A549 (cell line): ENCODE measurements at regions not wholly inside any gene's neighbourhood (a gene's known extent, or its start where the extent isn't known, plus 50 kb on each side); places are given as distances from the start of the nearest gene placed in this dataset.

Experiments
- ATAC-seq, 2 experiments: fragments of 200-7000 bp in 1 of 2; fragments of >200 bp in 1 of 2; cut with Nextera tagmentation in 1 of 2; cut with Tn5 transposase in 1 of 2; 3 replicates each; pipeline versions ENCODE4 v1.8.0 to v1.9.1; 2018 to 2020; ENCODE audit warnings: mild to moderate bottlenecking in 1 of 2, moderate library complexity in 1 of 2
- CTCF ChIA-PET: fragments of 300-600 bp; sonication (Branson Sonifier 250); formaldehyde crosslinking; extraction: SDS; loops from one replicate; lab custom pipeline; 2021; ENCODE audit warnings: antibody characterized with exemption, inconsistent platforms; lab: Yijun Ruan, JAX
- POLR2A ChIA-PET: fragments of 350-600 bp; formaldehyde crosslinking; extraction: SDS; loops from one replicate; lab custom pipeline; 2021; ENCODE audit warnings: antibody characterized with exemption, inconsistent platforms; lab: Yijun Ruan, JAX
- DNase-seq, 2 experiments: peaks; one replicate each; pipeline versions ENCODE4 v3.0.0 to v3.0.0-alpha.2; 2011 to 2016; ENCODE audit warnings: low read depth in 1 of 2, low spot score in 1 of 2
- FAIRE-seq: peaks from 2 replicates; lab custom pipeline; 2011; peaks lifted over from hg19 to GRCh38; lab: Jason Lieb, UNC
- H3K27ac ChIP-seq, 2 experiments: fragments of >200 bp; sonication (Bioruptor Twin); formaldehyde crosslinking; 3 replicates each; pipeline ENCODE4 v1.5.1; 2016 to 2017
- H3K4me1 ChIP-seq: fragments of >200 bp; sonication (Bioruptor Twin); formaldehyde crosslinking; 3 replicates; pipeline ENCODE4 v1.6.1; 2016
- H3K4me2 ChIP-seq: fragments of >200 bp; sonication (Bioruptor Twin); formaldehyde crosslinking; 3 replicates; pipeline ENCODE4 v1.6.1; 2016
- H3K4me3 ChIP-seq: fragments of >200 bp; sonication (Bioruptor Twin); formaldehyde crosslinking; 3 replicates; pipeline ENCODE4 v1.5.1; 2016
- H3K9me3 ChIP-seq: fragments of >200 bp; sonication (Bioruptor Twin); formaldehyde crosslinking; 3 replicates; pipeline ENCODE4 v1.6.1; 2016
- CHD2 ChIP-seq: fragments of 150-350 bp; IDR thresholded peaks from 2 replicates; pipeline ENCODE4 v1.6.1; 2014; ENCODE audit warnings: low read length; ENCODE audit not compliant: partially characterized antibody
- ESRRA ChIP-seq: fragments of 150-350 bp; IDR thresholded peaks from 2 replicates; pipeline ENCODE4 v1.6.1; 2014; ENCODE audit warnings: mild to moderate bottlenecking, low read length, borderline replicate concordance
- HOXB5 ChIP-seq: fragments of 250-450 bp; sonication (Bioruptor Pico); IDR thresholded peaks from 2 replicates; pipeline ENCODE4 v1.5.0; 2020; ENCODE audit warnings: mild to moderate bottlenecking, moderate library complexity
- JUN ChIP-seq, 2 experiments: fragments of >200 bp; sonication (Bioruptor Twin); formaldehyde crosslinking; IDR thresholded peaks; 2 replicates in 1 of 2; 3 replicates in 1 of 2; pipeline ENCODE4 v1.6.1; 2016 to 2017
- NFE2L2 ChIP-seq: fragments of 150-350 bp; conservative IDR thresholded peaks from 2 replicates; pipeline ENCODE4 v1.6.1; 2014; ENCODE audit warnings: low read length
- NPAS2 ChIP-seq: fragments of 250-450 bp; sonication (Bioruptor Pico); IDR thresholded peaks from 2 replicates; pipeline ENCODE4 v1.8.0; 2022; ENCODE audit warnings: mild to moderate bottlenecking, moderate library complexity, borderline replicate concordance
- NR3C1 ChIP-seq: fragments of >200 bp; sonication (Bioruptor Twin); formaldehyde crosslinking; IDR thresholded peaks from 3 replicates; pipeline ENCODE4 v1.6.1; 2017
- RARB ChIP-seq: fragments of 250-450 bp; sonication (Bioruptor Pico); IDR thresholded peaks from 2 replicates; pipeline ENCODE4 v1.8.0; 2021; ENCODE audit warnings: mild to moderate bottlenecking, moderate library complexity
- RNF2 ChIP-seq: fragments of 200-600 bp; sonication (generic); IDR thresholded peaks from 2 replicates; pipeline ENCODE4 v1.6.1; 2016; ENCODE audit warnings: low read depth, mild to moderate bottlenecking, antibody characterized with exemption, moderate library complexity, borderline replicate concordance
- SMC3 ChIP-seq: fragments of >200 bp; sonication (Bioruptor Twin); formaldehyde crosslinking; IDR thresholded peaks from 3 replicates; pipeline ENCODE4 v1.6.1; 2018; ENCODE audit warnings: inconsistent platforms
- SREBF2 ChIP-seq: fragments of 450-650 bp; IDR thresholded peaks from 2 replicates; pipeline ENCODE4 v1.6.1; 2014; ENCODE audit warnings: mild to moderate bottlenecking, moderate library complexity
- TFCP2L1 ChIP-seq: fragments of 250-450 bp; sonication (Bioruptor Pico); IDR thresholded peaks from 2 replicates; pipeline ENCODE4 v1.5.0; 2021; ENCODE audit warnings: mild to moderate bottlenecking
- TP53 ChIP-seq: fragments of 250-450 bp; sonication (Bioruptor Pico); IDR thresholded peaks from 2 replicates; pipeline ENCODE4 v1.5.0; 2021; ENCODE audit warnings: mild to moderate bottlenecking, moderate library complexity
- ZC3H11A ChIP-seq: fragments of 450-650 bp; IDR thresholded peaks from 2 replicates; pipeline ENCODE4 v1.6.1; 2014; ENCODE audit warnings: antibody characterized with exemption, mild to moderate bottlenecking
- ZSCAN20 ChIP-seq: fragments of 250-450 bp; sonication (Bioruptor Pico); IDR thresholded peaks from 2 replicates; pipeline ENCODE4 v1.8.0; 2022; ENCODE audit warnings: mild to moderate bottlenecking, moderate library complexity
- WGBS: methylation state at CpG from one replicate; pipeline ENCODE4 v1.1.6; 2017; ENCODE audit errors: missing lambda C conversion rate; 5-methylcytosine and 5-hydroxymethylcytosine counted together
- TF ChIP-seq, protein P1 (sequence below): fragments of 250-450 bp; sonication (Bioruptor Pico); IDR thresholded peaks from 2 replicates; pipeline ENCODE4 v1.5.0; 2020; ENCODE audit warnings: low read depth, mild to moderate bottlenecking, moderate library complexity
- TF ChIP-seq, protein P2 (sequence below): fragments of 150-350 bp; IDR thresholded peaks from 2 replicates; pipeline ENCODE4 v1.6.1; 2014; ENCODE audit warnings: low read depth, mild to moderate bottlenecking, low read length
- TF ChIP-seq, protein P3 (sequence below): fragments of 250-450 bp; sonication (Bioruptor Pico); IDR thresholded peaks from 2 replicates; pipeline ENCODE4 v1.5.0; 2021; ENCODE audit warnings: mild to moderate bottlenecking, moderate library complexity, borderline replicate concordance
- TF ChIP-seq, protein P4 (sequence below): IDR thresholded peaks from 2 replicates; pipeline ENCODE4 v1.6.1; 2012
- TF ChIP-seq, protein P5 (sequence below): fragments of >200 bp; sonication (Bioruptor Twin); formaldehyde crosslinking; IDR thresholded peaks from 3 replicates; pipeline ENCODE4 v1.6.1; 2016
- TF ChIP-seq, protein P6 (sequence below): fragments of >200 bp; sonication (Bioruptor Twin); formaldehyde crosslinking; IDR thresholded peaks from 3 replicates; pipeline ENCODE4 v1.5.1; 2016
- TF ChIP-seq, protein P7 (sequence below): IDR thresholded peaks from 2 replicates; pipeline ENCODE4 v1.6.1; 2012; ENCODE audit warnings: low read depth, borderline replicate concordance

DNA sequence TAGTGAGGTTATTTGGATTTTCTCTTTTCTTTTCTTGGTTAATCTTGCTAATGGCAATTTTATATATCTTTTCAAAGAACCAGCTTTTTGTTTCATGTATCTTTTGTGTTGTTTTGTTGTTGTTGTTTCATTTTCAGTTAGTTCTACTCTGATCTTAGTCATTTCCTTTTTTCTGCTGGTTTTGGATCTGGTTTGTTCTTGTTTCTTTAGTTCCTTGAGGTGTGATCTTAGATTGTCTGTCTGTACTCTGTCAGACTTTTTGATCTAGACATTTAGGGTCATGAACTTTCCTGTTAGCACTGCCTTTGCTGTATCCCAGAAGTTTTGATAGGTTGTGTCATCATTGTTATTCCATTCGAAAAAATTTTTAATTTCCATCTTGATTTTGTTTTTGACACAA, 399.7 kb downstream of the TLE1 start:
- whole genome bisulfite sequencing: 40% methylated on average over 1 of the region's 1 CpG
- CTCF ChIA-PET: no interaction called here
- no peak for ATAC-seq
- Histone ChIP-seq H3K27ac (no peak overlapping the region), H3K4me1 (no peaks in the 10 kb centered on the region), H3K4me2 (no peak overlapping the region)
- TF ChIP-seq NPAS2 (CRISPR knock-in tag): no peak
- TF ChIP-seq ZC3H11A: no peak
- TF ChIP-seq SREBF2: no peak
- TF ChIP-seq NR3C1: no peak
- TF ChIP-seq, protein P1, sequence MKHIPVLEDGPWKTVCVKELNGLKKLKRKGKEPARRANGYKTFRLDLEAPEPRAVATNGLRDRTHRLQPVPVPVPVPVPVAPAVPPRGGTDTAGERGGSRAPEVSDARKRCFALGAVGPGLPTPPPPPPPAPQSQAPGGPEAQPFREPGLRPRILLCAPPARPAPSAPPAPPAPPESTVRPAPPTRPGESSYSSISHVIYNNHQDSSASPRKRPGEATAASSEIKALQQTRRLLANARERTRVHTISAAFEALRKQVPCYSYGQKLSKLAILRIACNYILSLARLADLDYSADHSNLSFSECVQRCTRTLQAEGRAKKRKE: no peak
- no peak for TF ChIP-seq TFCP2L1 (CRISPR knock-in tag)
- TF ChIP-seq RNF2: no peak
- TF ChIP-seq CHD2: no peak
- TF ChIP-seq, protein P2, sequence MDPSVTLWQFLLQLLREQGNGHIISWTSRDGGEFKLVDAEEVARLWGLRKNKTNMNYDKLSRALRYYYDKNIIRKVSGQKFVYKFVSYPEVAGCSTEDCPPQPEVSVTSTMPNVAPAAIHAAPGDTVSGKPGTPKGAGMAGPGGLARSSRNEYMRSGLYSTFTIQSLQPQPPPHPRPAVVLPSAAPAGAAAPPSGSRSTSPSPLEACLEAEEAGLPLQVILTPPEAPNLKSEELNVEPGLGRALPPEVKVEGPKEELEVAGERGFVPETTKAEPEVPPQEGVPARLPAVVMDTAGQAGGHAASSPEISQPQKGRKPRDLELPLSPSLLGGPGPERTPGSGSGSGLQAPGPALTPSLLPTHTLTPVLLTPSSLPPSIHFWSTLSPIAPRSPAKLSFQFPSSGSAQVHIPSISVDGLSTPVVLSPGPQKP: no peak
- no peak for TF ChIP-seq RARB
- TF ChIP-seq, protein P3, sequence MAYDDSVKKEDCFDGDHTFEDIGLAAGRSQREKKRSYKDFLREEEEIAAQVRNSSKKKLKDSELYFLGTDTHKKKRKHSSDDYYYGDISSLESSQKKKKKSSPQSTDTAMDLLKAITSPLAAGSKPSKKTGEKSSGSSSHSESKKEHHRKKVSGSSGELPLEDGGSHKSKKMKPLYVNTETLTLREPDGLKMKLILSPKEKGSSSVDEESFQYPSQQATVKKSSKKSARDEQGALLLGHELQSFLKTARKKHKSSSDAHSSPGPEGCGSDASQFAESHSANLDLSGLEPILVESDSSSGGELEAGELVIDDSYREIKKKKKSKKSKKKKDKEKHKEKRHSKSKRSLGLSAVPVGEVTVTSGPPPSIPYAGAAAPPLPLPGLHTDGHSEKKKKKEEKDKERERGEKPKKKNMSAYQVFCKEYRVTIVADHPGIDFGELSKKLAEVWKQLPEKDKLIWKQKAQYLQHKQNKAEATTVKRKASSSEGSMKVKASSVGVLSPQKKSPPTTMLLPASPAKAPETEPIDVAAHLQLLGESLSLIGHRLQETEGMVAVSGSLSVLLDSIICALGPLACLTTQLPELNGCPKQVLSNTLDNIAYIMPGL (CRISPR knock-in tag): no peak
- TF ChIP-seq, protein P4, sequence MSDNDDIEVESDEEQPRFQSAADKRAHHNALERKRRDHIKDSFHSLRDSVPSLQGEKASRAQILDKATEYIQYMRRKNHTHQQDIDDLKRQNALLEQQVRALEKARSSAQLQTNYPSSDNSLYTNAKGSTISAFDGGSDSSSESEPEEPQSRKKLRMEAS: no peak
- TF ChIP-seq, all 56 proteins: peak for 0
- H3K9me3 ChIP-seq: peaks cover 2% of the 10 kb centered on the region; the same call in 1 of the 3 replicates
- H3K4me3 ChIP-seq: no peak overlapping the region
- POLR2A ChIA-PET: no interaction called here
- FAIRE-seq (no peak), DNase-seq (no peak)

DNA sequence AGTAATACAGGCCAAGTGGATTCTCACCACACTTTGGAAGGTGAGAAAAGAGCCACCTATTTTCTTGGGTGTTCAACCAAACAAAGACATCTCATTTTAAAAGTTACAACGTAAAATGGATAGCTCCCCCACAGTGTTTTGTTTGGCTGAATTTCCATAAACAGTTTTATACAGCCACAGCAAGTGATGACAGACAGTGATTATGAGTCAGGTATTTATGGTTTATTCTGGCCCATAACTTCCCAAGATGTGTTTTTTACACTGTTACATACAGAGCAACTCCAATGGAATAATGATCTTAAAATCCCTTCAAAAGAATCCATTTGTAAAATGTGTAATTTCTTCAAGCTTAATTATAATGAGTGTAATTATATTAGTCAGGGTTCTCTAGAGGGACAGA, 421.3 kb downstream of the TLE1 start:
- no peaks in the 10 kb centered on the region for H3K4me1 ChIP-seq
- H3K27ac ChIP-seq: no peak overlapping the region
- CTCF ChIA-PET: no interaction called here
- POLR2A ChIA-PET: no interaction called here
- peaks cover 4% of the 10 kb centered on the region; the same call in 1 of the 3 replicates for H3K9me3 ChIP-seq
- ATAC-seq: no peak
- DNase-seq: no peak
- TF ChIP-seq ZSCAN20 (CRISPR knock-in tag): no peak
- no peak for TF ChIP-seq TP53 (CRISPR knock-in tag)
- no peak for TF ChIP-seq HOXB5
- no peak for TF ChIP-seq JUN (IDR thresholded peaks at IDR 0.05)
- no peak for TF ChIP-seq ESRRA
- TF ChIP-seq, protein P5, sequence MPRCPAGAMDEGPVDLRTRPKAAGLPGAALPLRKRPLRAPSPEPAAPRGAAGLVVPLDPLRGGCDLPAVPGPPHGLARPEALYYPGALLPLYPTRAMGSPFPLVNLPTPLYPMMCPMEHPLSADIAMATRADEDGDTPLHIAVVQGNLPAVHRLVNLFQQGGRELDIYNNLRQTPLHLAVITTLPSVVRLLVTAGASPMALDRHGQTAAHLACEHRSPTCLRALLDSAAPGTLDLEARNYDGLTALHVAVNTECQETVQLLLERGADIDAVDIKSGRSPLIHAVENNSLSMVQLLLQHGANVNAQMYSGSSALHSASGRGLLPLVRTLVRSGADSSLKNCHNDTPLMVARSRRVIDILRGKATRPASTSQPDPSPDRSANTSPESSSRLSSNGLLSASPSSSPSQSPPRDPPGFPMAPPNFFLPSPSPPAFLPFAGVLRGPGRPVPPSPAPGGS: no peak
- TF ChIP-seq CHD2: no peak
- TF ChIP-seq, protein P6, sequence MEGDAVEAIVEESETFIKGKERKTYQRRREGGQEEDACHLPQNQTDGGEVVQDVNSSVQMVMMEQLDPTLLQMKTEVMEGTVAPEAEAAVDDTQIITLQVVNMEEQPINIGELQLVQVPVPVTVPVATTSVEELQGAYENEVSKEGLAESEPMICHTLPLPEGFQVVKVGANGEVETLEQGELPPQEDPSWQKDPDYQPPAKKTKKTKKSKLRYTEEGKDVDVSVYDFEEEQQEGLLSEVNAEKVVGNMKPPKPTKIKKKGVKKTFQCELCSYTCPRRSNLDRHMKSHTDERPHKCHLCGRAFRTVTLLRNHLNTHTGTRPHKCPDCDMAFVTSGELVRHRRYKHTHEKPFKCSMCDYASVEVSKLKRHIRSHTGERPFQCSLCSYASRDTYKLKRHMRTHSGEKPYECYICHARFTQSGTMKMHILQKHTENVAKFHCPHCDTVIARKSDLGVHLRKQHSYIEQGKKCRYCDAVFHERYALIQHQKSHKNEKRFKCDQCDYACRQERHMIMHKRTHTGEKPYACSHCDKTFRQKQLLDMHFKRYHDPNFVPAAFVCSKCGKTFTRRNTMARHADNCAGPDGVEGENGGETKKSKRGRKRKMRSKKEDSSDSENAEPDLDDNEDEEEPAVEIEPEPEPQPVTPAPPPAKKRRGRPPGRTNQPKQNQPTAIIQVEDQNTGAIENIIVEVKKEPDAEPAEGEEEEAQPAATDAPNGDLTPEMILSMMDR: no peak
- no peak for TF ChIP-seq NFE2L2
- TF ChIP-seq, protein P7, sequence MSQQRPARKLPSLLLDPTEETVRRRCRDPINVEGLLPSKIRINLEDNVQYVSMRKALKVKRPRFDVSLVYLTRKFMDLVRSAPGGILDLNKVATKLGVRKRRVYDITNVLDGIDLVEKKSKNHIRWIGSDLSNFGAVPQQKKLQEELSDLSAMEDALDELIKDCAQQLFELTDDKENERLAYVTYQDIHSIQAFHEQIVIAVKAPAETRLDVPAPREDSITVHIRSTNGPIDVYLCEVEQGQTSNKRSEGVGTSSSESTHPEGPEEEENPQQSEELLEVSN: no peak
- TF ChIP-seq SMC3: no peak
- WGBS: 55% methylated on average over 1 of the region's 1 CpG
- H3K4me3 ChIP-seq: no peak overlapping the region
- H3K4me2 ChIP-seq: no peak overlapping the region
- FAIRE-seq: no peak
